GM23338 (cell line): ENCODE measurements at regions not wholly inside any gene's neighbourhood (a gene's known extent, or its start where the extent isn't known, plus 50 kb on each side); places are given as distances from the start of the nearest gene placed in this dataset.
A peak's percentile ranks its signal among the peaks of the same experiment; 100 is the strongest.
"Not testable (repeated sequence)": the region's sequence is repeated elsewhere in the genome, so short reads cannot be mapped to it uniquely, and the experiment has no call there.

Experiments used
- ATAC-seq: fragments of 200-7000 bp; cut with Tn5 transposase; 3 replicates; pipeline ENCODE4 v1.9.1; 2020
- DNase-seq: peaks from one replicate; pipeline ENCODE4 v3.0.0-alpha.2; 2015; ENCODE audit warnings: low spot score
- H2AFZ ChIP-seq: fragments of 200-600 bp; sonication (generic); 2 replicates; pipeline ENCODE4 v1.8.0; 2016; ENCODE audit warnings: antibody characterized with exemption, mild to moderate bottlenecking, moderate library complexity
- H3F3A ChIP-seq: fragments of 200-600 bp; sonication (generic); replicated peaks from 2 replicates; pipeline ENCODE4 v1.8.0; 2017; ENCODE audit warnings: antibody characterized with exemption, mixed run types, low read depth
- H3K27ac ChIP-seq: fragments of 200-600 bp; sonication (generic); 2 replicates; pipeline ENCODE4 v1.6.1; 2016; ENCODE audit warnings: low read depth
- H3K27me3 ChIP-seq: fragments of 200-600 bp; sonication (generic); 2 replicates; pipeline ENCODE4 v1.8.0; 2016; ENCODE audit warnings: mild to moderate bottlenecking, mixed run types, moderate library complexity; ENCODE audit not compliant: insufficient read depth
- H3K36me3 ChIP-seq: fragments of 200-600 bp; sonication (generic); 2 replicates; pipeline ENCODE4 v1.8.0; 2016; ENCODE audit warnings: mild to moderate bottlenecking; ENCODE audit not compliant: insufficient read depth
- H3K4me1 ChIP-seq: fragments of 200-600 bp; sonication (generic); 2 replicates; pipeline ENCODE4 v1.8.0; 2016; ENCODE audit warnings: mild to moderate bottlenecking, moderate library complexity; ENCODE audit not compliant: insufficient read depth
- H3K4me2 ChIP-seq: fragments of 200-600 bp; sonication (generic); 2 replicates; pipeline ENCODE4 v1.7.1; 2017; ENCODE audit warnings: mixed run types
- H3K4me3 ChIP-seq: fragments of 200-600 bp; sonication (generic); 2 replicates; pipeline ENCODE4 v1.6.1; 2016; ENCODE audit warnings: mixed run types
- H3K79me2 ChIP-seq: fragments of 200-600 bp; sonication (generic); replicated peaks from 2 replicates; pipeline ENCODE4 v1.8.0; 2017; ENCODE audit warnings: mild to moderate bottlenecking; ENCODE audit not compliant: insufficient read depth
- H3K9me2 ChIP-seq: fragments of 200-600 bp; sonication (generic); 2 replicates; pipeline ENCODE4 v1.8.0; 2017; ENCODE audit not compliant: insufficient read depth
- H4K20me1 ChIP-seq: fragments of 200-600 bp; sonication (generic); replicated peaks from 2 replicates; pipeline ENCODE4 v1.8.0; 2017; ENCODE audit warnings: mild to moderate bottlenecking; ENCODE audit not compliant: insufficient read depth
- H3K27ac Mint-ChIP-seq: 2 replicates; pipeline ENCODE4 v1.8.0; 2020; ENCODE audit warnings: inconsistent platforms, mild to moderate bottlenecking, moderate library complexity, mixed read lengths
- H3K27me3 Mint-ChIP-seq: 3 replicates; pipeline ENCODE4 v1.8.0; 2022; ENCODE audit warnings: low read depth, mild to moderate bottlenecking, moderate library complexity, mixed read lengths, inconsistent platforms; ENCODE audit not compliant: insufficient read depth, poor library complexity
- H3K36me3 Mint-ChIP-seq: 3 replicates; pipeline ENCODE4 v1.8.0; 2021; ENCODE audit warnings: low read depth, mild to moderate bottlenecking, inconsistent platforms, moderate library complexity, mixed read lengths
- H3K4me1 Mint-ChIP-seq: 3 replicates; pipeline ENCODE4 v1.8.0; 2020; ENCODE audit warnings: mild to moderate bottlenecking, inconsistent platforms, mixed read lengths
- H3K4me3 Mint-ChIP-seq: 3 replicates; pipeline ENCODE4 v1.8.0; 2021; ENCODE audit warnings: moderate library complexity, mild to moderate bottlenecking, inconsistent platforms, mixed read lengths
- H3K9me3 Mint-ChIP-seq: 3 replicates; pipeline ENCODE4 v1.8.0; 2020; ENCODE audit warnings: moderate library complexity, mild to moderate bottlenecking, inconsistent platforms, mixed read lengths
- CTCF ChIP-seq, 2 experiments: fragments of 200-600 bp in 1 of 2; sonication (generic) in 1 of 2; conservative IDR thresholded peaks; 2 replicates each; pipeline versions ENCODE4 v1.5.1 to v1.6.1; 2016 to 2017; ENCODE audit warnings: antibody characterized with exemption in 2 of 2, low read depth in 2 of 2, mild to moderate bottlenecking in 2 of 2, moderate library complexity in 1 of 2
- ZNF462 ChIP-seq: fragments of 250-450 bp; sonication (Bioruptor Pico); IDR thresholded peaks from 2 replicates; pipeline ENCODE4 v1.5.0; 2020; ENCODE audit warnings: mild to moderate bottlenecking, moderate library complexity

GRCh38 chr1:221972276-221973235 lies 230.7 kb upstream of the DUSP10 start:
- Histone ChIP-seq H3K36me3 (no peaks in the 10 kb centered on the region), H2AFZ (no peak overlapping the region), H3K4me3 (no peak overlapping the region), H3F3A (no peaks in the 10 kb centered on the region), H3K9me2 (no peaks in the 10 kb centered on the region), H4K20me1 (no peaks in the 10 kb centered on the region), H3K27ac (peak overlapping the region; percentile 98), H3K4me2 (peak overlapping the region; percentile 16), H3K27me3 (no peaks in the 10 kb centered on the region), H3K4me1 (peaks cover 25% of the 10 kb centered on the region; the same call in 1 of the 2 replicates), H3K79me2 (no peaks in the 10 kb centered on the region)
- Mint-ChIP-seq H3K9me3 (0 out of 3 replicates have a peak, but pooled peaks cover 4% of the 10 kb centered on the region), H3K27ac (peak overlapping the region; percentile 15; the same call in 1 of the 2 replicates), H3K4me3 (no peak overlapping the region), H3K4me1 (peaks cover 35% of the 10 kb centered on the region), H3K27me3 (peaks cover 7% of the 10 kb centered on the region), H3K36me3 (peaks cover under 1% of the 10 kb centered on the region; the same call in 1 of the 3 replicates)
- ATAC-seq = peak; percentile 28; the same call in 2 of the 3 replicates
- TF ChIP-seq CTCF (conservative IDR thresholded peaks at IDR 0.05; ENCODE audit: low read depth in 2 of 2) (no peak), ZNF462 (peak; percentile 47; the same call in 1 of the 2 replicates)
- DNase-seq = peak; percentile 24

GRCh38 chr1:221971035-221971434 lies 229.1 kb upstream of the DUSP10 start:
- Histone ChIP-seq H3K4me1 (peaks cover 25% of the 10 kb centered on the region), H3K27ac (peak overlapping the region; percentile 98)
- H3K79me2 ChIP-seq, H3K4me3 ChIP-seq, H3K27me3 ChIP-seq, H3K36me3 Mint-ChIP-seq, H3K9me3 Mint-ChIP-seq, H2AFZ ChIP-seq, H3F3A ChIP-seq, H3K9me2 ChIP-seq, H3K36me3 ChIP-seq, H3K27me3 Mint-ChIP-seq, ATAC-seq, H4K20me1 ChIP-seq, DNase-seq, H3K4me2 ChIP-seq, H3K4me3 Mint-ChIP-seq: not testable (repeated sequence)
- H3K27ac Mint-ChIP-seq = peak overlapping the region; percentile 73; the same call in 1 of the 2 replicates
- peaks cover 43% of the 10 kb centered on the region for H3K4me1 Mint-ChIP-seq

- H3K4me1 ChIP-seq = peaks cover 38% of the 10 kb centered on the region
- H3K27me3 Mint-ChIP-seq, H3K4me3 ChIP-seq, H3K9me3 Mint-ChIP-seq, H3K36me3 Mint-ChIP-seq, H3K36me3 ChIP-seq, H3F3A ChIP-seq, H4K20me1 ChIP-seq, H3K27me3 ChIP-seq, H3K4me2 ChIP-seq, H3K79me2 ChIP-seq, H2AFZ ChIP-seq, DNase-seq, ATAC-seq, H3K9me2 ChIP-seq, H3K27ac Mint-ChIP-seq, H3K4me3 Mint-ChIP-seq, H3K27ac ChIP-seq: not testable (repeated sequence)
- H3K4me1 Mint-ChIP-seq = peaks cover 50% of the 10 kb centered on the region
Observed at GRCh38 chr1:221969298-221969858, 227.5 kb upstream of the DUSP10 start.
